ENCODE measurements at regions not wholly inside any gene's neighbourhood (a gene's known extent, or its start where the extent isn't known, plus 50 kb on each side); places are given as distances from the start of the nearest gene placed in this dataset.

- TF ChIP-seq EZH2 (IDR thresholded peaks at IDR 0.05; ENCODE audit: insufficient read depth, poor library complexity, severe bottlenecking) (no peak), EZH2phosphoT487 (IDR thresholded peaks at IDR 0.05; ENCODE audit: insufficient read depth, low read depth) (no peak)
Measured at GRCh38 chr6:139760128-139760527, 385.7 kb upstream of the CITED2 start.

All from GM23248 (cell line).